HuH-7.5 (cell line): ENCODE measurements at regions not wholly inside any gene's neighbourhood (a gene's known extent, or its start where the extent isn't known, plus 50 kb on each side); places are given as distances from the start of the nearest gene placed in this dataset.

Source experiments
- DNase-seq: peaks from one replicate; pipeline ENCODE4 v3.0.0; 2011; ENCODE audit warnings: low spot score

DNA sequence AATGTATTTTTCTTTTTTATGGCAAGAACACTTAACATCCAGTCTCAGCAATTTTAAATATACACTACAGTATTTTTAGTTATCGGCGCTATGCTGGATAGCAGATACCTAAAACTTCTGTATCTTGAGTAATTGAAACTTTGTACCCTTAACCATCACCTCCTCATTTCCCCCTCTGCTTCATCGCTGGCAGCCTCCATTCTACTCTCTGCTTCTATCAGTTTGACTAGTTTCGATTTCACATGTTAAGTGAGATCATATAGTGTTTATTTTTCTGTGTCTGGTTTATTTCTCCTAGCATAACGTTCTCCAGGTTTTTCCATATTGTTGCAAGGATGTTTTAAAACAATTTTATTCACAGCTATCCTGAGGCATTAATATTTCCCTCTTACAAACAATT is 340.8 kb upstream of the SLC10A2 start:
- DNase-seq, result no peak

DNA sequence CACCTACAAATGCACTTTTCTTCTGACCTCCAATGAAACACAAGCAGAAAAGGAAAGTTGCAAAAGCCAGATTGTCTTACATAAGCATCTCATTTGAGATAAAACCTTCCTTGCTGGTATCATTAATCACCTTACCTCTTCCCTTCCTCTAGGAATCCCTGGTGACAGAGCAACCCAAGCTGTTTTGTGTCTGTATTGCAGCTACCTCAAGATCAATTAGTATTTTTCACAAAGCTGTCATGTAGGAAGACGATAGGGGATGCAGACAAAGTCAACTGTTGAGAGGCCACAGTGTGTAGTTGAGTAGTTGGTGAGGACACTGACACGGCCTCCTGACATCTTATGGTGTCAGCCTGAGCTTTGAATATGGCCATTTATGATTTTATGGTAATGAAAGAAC is 339.1 kb upstream of the SLC10A2 start:
- no peak for DNase-seq

DNA sequence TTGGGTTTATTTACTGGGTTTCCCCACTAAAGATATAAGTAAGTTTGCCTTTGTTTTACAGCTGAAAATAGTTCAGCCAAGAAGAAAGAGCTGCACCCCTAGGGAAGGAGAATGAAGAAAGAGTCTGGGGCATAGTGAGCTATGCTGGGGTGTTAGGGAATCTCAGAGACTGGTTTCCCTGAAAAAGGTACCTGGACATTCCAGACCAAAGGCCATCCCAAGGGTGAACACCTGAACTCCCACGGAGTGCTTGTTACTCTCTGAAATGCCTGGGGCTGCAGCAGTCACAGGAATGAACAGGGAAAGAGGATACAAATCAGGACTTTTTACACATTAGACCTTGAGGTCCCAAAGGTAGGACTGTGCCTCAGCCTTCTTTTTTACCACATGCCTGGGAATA is 337.6 kb upstream of the SLC10A2 start:
- no peak for DNase-seq

DNA sequence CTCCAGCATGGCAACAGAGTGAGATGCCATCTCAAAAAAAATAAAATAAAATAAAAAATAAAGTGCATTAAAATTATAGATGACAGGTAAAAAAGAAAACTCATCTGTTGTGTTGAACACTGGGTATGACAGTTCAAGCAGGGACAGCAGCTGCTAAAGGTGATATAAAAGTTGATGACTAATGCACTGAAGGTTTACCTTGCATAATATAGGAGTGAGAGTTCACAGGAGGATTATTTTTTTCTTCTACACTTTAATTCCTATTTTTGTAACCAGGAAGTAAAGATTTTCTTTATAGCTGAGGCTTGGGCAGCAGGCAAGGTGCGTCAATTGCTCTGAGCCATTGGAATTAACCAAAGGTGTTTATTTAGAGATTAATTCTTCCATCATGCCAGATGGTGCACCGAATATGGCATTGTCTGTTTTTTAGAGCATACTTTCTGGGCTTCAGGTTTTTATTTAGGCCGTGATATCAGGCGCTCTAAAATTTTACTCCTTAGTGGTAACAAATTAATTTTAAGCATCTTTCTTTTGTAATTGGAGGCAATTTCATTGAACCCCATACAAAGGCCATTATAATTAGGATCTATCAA is 337.0 kb upstream of the SLC10A2 start:
- no peak for DNase-seq

DNA sequence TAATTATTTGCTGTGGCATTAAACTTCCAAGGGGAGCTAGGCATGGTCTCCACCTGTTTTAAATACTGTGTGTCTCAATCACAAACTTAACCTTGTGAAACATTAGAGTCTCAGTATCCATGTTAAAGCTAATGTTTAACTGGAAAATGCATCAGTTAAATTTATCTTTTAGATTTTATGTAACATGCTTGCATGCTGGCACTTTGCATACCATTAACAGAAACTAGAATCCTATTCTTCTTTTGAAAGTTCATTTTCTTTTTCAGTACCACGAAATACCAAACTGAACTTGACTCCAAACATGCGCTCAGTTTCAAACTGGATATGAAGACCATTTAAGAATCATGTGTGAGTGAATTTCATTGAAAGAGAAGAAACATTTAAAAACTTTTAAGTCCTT is 328.9 kb upstream of the SLC10A2 start:
- no peak for DNase-seq

DNA sequence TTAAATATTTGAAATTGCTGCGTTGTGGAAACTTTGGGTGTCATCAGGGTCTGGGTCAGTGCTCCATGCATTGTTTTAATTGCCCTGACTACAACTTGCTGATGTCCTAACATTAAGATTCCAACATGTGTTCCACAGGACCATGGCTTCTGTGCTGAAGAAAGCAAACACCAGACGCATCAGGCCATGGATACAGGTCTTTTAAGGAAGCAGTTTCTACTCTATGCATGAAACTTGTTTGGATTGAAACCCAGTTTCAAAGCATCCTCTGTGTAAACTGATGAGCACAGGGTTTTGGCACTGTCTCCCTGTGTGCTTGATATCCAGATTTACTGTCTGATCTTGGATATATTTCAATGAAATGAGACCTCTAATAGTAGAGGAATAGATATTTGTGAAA is 328.4 kb upstream of the SLC10A2 start:
- DNase-seq, result no peak

DNA sequence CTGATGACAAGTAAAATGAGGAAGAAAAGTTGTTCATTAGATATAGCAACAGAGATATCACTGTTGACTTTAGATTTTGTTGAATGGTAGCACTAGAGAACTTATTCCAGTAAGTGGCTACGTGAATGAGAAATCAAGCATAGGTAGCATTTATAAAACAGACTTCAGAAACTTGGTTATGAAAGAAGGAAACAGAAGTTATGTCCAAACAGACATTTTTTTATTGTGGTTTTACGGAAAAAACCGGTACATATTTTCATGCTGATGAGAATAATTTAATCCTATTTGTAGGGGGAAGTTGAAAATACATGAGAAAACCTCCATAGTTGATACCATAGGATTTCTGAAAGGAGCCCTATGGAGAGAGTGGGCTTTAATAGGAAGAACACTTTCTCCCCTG is 325.7 kb upstream of the SLC10A2 start:
- DNase-seq, result no peak

DNA sequence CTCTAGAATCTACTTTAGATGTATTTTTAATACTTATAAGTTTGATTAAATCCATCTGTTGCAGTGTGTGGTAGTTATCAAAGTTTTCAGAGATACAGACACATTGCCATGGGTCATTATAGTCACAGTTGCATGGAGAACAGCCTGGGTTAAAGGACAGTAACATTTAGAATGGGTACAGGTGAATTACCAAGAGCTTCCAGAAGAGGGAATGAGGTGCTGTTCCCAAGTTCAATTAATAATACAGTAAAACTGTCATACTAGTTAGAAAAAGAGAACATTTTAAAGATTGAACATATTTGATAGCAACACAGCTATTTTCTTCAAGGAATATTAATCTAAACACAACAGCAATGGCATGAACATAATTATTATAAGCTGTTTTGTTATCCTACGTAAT is 322.6 kb upstream of the SLC10A2 start:
- no peak for DNase-seq

DNA sequence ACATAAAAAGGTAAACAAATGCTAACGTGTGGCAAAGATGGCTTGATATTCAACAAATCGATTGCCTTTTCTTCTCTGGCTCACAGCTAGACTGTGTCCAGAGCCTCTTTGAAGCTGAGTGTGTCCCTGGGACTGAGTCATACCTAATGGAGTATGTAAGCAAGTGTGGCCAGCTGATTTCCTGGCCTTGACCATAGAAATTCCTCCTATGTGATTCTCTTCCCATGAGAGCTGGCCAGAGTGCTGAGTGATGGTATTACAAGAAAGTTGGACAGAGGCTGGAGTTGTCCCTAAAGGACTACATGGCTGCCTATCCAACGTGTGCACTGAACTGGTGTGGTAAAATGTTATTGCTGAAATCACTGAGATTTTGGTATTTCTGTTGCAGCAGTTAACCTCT is 320.1 kb upstream of the SLC10A2 start:
- no peak for DNase-seq

DNA sequence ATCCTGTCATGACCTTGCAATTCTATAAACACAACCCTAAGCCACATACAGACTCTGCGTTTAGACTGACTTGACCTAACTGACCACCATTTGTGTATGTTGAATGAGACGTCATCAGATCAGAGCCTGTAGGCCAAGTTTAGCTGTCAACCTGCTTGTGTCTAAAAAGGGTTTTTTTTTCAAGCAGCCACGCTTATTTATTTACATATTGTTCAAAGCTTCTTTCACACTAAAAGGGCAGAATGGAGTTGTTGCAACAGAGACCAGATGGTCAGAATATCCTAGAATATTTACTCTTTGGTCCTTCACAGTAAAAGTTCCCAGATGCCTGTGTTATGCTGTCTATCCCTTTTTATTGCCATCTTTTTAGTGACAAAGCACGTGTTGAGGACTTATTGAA is 307.7 kb upstream of the SLC10A2 start:
- DNase-seq, result no peak

DNA sequence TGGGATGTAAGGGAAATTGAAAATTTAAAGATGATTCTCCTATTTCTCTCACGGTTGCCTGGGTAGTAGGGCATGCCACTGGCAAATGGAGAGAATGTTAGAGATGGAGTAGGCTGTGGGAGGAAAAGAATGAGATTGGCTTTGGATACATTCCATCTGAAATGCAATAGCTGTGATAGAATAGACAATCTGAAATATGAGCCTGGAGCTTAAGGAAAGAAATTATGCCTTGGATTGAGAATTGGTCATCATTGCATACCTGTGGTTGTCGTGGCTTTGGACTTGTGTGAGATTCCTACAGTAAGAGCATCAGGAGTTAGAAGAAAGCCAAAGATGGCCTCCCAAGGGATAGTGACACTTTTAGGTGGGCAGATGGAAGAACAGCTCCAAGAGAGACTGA is 305.1 kb upstream of the SLC10A2 start:
- no peak for DNase-seq

DNA sequence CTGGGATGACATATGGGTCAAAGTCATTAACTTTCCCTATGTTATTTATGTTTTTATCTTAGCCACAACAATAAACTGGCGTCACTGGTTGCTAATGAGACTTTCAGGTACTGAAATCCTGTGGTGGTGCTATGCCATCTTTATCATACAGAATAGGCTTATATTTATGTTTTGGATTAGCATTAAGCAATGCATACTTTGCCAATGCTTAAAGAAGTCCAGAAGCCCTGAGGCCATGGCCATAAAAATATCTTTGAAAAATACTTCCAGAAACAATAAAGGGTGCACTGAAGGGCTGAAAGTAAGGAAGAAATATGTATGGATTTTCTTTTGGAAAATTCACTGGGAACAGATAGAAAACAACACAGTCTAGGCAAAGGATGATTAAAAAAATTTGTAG is 304.6 kb upstream of the SLC10A2 start:
- DNase-seq, result no peak

DNA sequence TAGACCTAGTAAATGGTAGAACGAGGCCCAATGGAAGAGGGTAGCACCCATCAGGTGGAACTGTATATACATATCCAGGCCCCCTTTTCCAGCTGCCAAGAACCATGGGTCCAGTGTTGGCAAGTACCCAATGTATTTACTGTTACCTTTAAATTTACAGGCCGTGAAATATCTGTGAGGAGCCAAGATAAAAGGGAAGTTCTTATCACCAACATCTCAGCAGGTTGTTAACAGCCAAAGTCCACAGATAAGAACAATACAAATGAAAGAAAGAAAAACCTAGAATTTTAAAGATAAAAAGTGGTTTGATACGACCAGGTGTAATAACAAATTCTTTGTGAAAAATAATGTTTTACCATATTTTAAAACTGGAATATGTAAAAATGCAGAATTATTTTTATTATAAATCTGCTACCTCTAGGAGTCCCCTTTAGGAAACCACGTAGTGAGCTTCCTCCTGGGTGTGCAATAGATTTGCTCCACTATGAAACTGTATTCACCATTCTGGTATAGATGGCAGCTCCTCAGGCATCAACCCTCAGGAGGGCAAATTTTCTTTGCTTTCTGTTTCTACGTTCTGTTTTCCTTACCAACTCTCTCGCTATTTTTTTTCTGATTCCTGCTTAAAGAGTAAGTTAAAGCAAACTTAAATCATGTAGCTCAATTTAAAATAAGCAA is 292.2 kb upstream of the SLC10A2 start:
- DNase-seq, result no peak

DNA sequence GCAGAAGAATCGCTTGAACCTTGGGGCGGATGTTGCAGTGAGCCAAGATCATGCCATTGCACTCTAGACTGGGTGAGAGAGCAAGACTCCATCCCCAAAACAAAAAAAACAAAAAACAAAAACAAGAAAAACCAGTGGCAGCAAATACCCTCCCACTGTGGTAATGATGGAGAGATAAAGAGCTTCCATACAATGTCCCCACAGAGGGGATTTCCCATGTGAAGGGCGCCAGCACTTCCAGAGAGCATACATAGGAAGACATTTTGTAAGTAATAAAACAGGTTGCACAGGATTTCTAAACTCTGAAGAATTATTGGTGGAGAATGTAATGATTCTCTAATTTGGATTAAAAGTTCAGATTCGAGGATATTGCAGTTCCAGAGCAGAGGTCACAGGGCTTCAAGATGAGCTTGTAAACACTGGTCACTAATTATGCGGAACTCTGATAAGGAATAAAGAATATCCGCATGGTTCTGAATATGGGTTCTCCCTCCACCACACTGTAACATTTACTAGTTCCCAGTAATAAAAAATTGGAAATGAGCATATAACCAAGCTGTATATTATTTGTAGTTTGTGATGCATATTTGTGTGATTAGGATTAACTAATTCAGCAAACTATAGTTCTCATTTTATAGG is 290.1 kb upstream of the SLC10A2 start:
- DNase-seq, result no peak

DNA sequence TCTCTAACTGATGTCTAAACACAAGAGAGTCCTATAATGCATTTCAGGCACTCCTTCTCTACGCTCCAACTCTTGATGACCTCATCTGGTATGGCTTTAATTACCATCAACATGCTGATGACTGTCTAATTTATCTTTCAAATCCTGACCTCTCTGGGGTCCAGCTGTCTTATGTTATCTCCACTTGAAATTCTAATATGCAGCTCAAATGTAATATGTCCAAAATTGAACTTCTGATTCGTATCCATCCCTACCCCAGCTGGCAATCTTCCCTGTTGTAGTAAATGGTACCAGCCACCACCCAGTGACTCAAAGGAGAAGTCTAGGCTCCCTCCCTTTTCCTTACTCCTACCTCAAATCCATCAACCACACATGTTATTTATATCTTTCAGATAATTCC is 288.0 kb upstream of the SLC10A2 start:
- no peak for DNase-seq

DNA sequence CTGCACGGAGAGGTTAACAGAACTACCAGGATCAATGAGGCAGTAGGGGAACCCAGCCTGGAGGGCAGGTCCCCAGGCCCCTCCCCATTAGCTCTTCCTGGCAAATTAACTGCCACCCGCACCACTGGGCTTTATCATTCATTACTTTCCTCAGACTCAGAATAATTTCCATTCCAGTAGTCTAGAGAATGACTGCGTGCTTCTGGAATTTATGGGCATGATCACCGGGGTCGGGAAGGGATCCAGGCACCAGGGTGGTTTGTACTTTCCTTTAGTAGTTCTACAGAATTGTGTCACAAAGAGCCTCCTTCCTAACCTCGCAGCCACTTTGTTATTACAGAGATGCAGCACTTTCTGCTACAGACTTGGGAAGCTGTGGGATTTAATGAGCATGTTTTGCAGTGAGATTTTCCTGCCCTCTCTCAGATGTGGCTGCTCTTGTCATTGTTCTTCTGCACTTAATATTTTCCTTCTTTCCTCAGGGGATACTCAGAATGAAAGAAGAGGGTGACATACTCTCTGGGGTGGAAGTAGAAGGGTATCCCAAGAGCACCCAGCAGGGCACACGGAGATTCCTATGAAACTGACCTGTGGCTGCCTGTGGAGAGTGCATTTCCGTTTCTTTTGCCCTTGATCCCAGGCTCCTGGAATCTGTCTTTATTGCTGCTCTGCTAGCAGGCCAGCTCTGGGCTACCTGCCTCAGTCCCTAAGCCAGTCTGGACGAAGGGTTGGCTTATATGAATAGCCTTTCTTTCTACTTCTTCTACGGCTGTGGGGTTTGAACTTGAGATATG is 285.0 kb upstream of the SLC10A2 start:
- DNase-seq, result no peak

DNA sequence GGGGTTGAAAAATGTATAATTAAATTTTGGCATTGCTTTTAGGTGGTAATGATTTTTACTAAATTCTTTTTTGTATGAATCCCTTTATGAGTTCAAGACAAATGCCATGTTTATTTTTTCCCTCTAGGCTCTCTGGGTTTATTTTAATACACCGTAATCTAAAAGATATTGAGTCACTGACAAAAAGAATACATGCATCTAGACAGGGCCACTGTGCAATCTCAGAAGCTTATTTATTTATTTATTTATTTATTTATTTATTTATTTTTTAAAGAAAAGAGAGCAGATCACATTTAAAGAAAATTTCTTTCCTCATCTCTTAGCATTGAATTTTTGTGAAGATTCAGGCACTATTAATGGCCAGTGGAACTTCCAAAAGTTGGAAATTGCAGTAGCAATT is 283.9 kb upstream of the SLC10A2 start:
- no peak for DNase-seq

DNA sequence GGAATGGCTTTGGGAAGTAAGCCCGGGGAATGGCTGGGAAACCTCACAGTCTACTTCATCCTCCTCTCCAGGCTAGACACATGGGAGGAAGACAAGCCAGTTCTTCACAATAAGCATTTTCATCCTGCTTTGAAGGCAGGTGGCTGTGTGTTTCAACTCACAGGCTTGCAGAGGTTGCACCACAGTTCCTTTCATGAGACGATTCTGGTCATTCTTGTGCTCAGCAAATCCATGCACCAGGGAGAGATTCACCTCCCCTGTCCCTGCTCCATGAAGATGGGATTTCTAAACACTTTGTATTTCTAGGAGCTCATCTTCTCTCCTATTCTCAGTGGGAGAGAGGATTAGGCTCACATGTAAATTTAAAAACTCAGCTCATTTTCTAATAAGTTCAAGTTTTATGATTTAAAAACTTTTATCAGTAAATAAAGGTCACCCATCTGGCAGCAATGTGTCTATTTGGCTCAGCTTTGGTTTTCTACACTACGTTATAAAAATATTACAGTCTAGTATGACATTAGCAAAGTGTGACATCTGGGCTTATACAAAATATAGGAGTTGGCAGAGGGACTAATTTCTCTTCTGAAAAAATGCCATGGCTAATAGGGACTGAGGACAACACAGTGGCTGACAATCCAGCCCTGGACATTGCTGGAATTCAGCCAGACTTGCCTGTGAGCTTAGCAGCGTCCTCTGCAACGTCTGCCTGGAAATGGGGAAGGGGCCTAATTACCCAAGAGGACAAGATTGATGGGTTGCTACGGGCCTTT is 283.2 kb upstream of the SLC10A2 start:
- DNase-seq, result no peak

DNA sequence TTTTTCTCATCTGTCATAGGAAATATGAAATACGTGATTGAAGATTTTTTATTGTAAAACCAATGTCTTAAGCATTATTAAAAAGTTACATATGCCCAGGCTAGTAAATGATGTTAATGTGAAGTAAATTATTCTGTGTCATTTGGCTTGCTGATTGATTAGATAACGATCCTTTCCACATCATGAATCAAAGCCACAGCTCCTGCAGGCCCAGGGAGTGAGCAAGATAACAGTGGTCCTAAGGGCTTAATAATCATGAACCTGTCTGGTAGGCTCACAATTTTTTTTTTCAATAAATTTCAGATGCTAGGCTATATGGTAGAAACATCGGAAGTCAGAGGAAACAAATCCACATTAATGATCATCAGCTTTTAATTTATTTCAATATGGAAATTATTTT is 269.0 kb upstream of the SLC10A2 start:
- no peak for DNase-seq

DNA sequence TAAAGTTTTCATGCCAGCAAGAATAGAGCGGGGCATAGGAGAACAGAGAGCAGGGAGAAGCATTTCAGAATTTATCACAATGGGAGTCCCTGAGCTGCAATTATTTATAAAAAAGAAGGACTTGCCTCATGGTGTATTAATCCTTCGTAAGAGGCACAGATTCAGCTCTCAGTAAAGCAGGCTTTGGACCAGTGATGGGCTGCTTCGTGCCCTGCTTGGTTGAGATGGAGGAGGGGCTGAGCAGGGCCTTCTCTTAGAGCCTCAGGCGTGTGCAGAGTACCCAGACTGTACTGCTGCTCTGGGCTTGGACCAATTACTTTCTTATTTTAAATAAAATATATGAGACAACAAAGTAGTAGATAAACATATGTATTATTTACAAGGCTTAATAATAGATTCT is 265.7 kb upstream of the SLC10A2 start:
- DNase-seq, result no peak

DNA sequence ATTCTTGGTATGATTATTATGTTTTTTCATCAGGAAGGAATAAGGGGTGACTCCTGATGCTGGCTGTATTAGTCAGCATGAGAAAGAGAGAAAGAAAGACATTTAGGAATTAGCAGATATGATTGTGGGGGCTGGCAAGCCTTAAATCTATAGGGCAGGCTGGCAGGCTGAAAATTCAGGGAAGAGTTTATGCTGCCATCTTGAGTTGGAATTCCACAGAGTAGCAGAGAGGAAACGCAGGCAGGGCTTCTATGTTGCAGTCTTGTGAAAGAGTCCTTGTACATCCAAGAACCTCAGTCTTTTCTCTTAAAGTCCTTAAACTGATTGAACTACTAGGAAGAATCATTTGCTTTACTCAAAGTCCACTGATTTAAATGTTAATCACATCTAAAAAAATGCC is 262.7 kb upstream of the SLC10A2 start:
- DNase-seq, result no peak

DNA sequence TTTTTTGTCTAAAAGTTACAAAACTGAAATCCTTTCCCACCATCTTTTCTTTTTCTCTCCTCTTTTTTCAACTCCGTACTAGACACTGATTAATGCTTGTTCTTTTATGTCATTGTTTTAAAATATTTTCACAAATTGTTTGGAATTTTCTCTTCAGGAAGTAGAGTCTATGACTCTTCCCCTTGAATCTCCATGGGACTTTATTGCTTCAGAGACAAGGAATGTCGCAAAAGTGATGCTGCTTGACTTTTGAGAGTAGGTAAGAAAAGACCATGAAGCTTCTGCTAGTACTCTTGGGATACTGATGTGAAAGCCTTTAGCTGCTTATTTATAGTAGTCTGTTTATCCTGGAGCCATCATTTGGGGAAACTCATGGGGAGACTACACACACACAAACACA is 260.1 kb upstream of the SLC10A2 start:
- DNase-seq, result no peak
